PC-9 (cell line): ENCODE measurements at regions not wholly inside any gene's neighbourhood (a gene's known extent, or its start where the extent isn't known, plus 50 kb on each side); places are given as distances from the start of the nearest gene placed in this dataset.
A peak's percentile ranks its signal among the peaks of the same experiment; 100 is the strongest.
"Not testable (repeated sequence)": the region's sequence is repeated elsewhere in the genome, so short reads cannot be mapped to it uniquely, and the experiment has no call there.

Experiments used
- CTCF ChIP-seq: fragments of 200-600 bp; sonication (generic); conservative IDR thresholded peaks from 2 replicates; pipeline ENCODE4 v1.6.1; 2017; ENCODE audit warnings: mixed run types, antibody characterized with exemption, mild to moderate bottlenecking, moderate library complexity
- EZH2 ChIP-seq: fragments of 200-600 bp; sonication (generic); IDR thresholded peaks from 2 replicates; pipeline ENCODE4 v1.8.0; 2017; ENCODE audit warnings: antibody characterized with exemption, low read depth

GRCh38 chr2:89231241-89231640 lies 539.8 kb downstream of the RPIA start:
- TF ChIP-seq CTCF: peak; percentile 26; the same call in 1 of the 2 replicates
- not testable (repeated sequence) for TF ChIP-seq EZH2
